ENCODE measurements at regions not wholly inside any gene's neighbourhood (a gene's known extent, or its start where the extent isn't known, plus 50 kb on each side); places are given as distances from the start of the nearest gene placed in this dataset.

DNA sequence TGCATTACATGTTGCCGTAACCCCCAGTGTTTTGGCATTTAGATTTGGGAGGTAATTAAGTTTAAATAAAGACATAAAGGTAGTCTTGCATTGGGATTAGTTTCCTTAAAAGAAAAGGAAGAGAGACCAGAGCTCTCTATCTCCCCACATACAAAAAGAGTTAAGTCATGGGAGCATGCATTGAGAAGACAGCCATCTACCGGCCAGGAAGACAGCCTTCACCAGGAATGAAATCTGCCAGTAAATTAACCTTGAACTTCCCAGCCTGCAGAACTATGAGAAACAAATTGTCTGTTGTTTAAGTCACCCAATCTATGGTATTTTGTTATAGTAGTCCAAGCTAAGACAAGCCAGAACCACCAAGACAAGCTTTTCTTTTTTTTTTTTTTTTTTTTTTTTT lies 567.0 kb upstream of the CDH18 start:
- no peak for TF ChIP-seq EP300 (IDR thresholded peaks at IDR 0.05; ENCODE audit: borderline replicate concordance)
- TF ChIP-seq, protein P1, sequence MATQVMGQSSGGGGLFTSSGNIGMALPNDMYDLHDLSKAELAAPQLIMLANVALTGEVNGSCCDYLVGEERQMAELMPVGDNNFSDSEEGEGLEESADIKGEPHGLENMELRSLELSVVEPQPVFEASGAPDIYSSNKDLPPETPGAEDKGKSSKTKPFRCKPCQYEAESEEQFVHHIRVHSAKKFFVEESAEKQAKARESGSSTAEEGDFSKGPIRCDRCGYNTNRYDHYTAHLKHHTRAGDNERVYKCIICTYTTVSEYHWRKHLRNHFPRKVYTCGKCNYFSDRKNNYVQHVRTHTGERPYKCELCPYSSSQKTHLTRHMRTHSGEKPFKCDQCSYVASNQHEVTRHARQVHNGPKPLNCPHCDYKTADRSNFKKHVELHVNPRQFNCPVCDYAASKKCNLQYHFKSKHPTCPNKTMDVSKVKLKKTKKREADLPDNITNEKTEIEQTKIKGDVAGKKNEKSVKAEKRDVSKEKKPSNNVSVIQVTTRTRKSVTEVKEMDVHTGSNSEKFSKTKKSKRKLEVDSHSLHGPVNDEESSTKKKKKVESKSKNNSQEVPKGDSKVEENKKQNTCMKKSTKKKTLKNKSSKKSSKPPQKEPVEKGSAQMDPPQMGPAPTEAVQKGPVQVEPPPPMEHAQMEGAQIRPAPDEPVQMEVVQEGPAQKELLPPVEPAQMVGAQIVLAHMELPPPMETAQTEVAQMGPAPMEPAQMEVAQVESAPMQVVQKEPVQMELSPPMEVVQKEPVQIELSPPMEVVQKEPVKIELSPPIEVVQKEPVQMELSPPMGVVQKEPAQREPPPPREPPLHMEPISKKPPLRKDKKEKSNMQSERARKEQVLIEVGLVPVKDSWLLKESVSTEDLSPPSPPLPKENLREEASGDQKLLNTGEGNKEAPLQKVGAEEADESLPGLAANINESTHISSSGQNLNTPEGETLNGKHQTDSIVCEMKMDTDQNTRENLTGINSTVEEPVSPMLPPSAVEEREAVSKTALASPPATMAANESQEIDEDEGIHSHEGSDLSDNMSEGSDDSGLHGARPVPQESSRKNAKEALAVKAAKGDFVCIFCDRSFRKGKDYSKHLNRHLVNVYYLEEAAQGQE (IDR thresholded peaks at IDR 0.05; ENCODE audit: low read depth), result no peak
- TF ChIP-seq, protein P2, sequence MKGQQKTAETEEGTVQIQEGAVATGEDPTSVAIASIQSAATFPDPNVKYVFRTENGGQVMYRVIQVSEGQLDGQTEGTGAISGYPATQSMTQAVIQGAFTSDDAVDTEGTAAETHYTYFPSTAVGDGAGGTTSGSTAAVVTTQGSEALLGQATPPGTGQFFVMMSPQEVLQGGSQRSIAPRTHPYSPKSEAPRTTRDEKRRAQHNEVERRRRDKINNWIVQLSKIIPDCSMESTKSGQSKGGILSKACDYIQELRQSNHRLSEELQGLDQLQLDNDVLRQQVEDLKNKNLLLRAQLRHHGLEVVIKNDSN (IDR thresholded peaks at IDR 0.05), result no peak
- TF ChIP-seq TAF1 (IDR thresholded peaks at IDR 0.05; ENCODE audit: low read depth), result no peak
- peak; percentile 8 for TF ChIP-seq RAD21 (IDR thresholded peaks at IDR 0.05; ENCODE audit: low read depth)
- TF ChIP-seq, protein P3, sequence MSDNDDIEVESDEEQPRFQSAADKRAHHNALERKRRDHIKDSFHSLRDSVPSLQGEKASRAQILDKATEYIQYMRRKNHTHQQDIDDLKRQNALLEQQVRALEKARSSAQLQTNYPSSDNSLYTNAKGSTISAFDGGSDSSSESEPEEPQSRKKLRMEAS (IDR thresholded peaks at IDR 0.05), result no peak
- TF ChIP-seq YY1 (IDR thresholded peaks at IDR 0.05; ENCODE audit: low read depth), result no peak
- TF ChIP-seq CEBPB (IDR thresholded peaks at IDR 0.05), result no peak
- no peak for TF ChIP-seq TEAD4 (IDR thresholded peaks at IDR 0.05)
- TF ChIP-seq NFIC (IDR thresholded peaks at IDR 0.05), result no peak
- TF ChIP-seq CREB1 (IDR thresholded peaks at IDR 0.05; ENCODE audit: low read depth), result no peak
- TF ChIP-seq ZBTB7A (IDR thresholded peaks at IDR 0.05; ENCODE audit: low read depth), result no peak
- TF ChIP-seq EGR1 (IDR thresholded peaks at IDR 0.05), result no peak
- no peak for TF ChIP-seq FOXM1 (IDR thresholded peaks at IDR 0.05; ENCODE audit: borderline replicate concordance, low read depth)

Data from Ishikawa (cell line).